GM18907 (cell line): ENCODE measurements at regions not wholly inside any gene's neighbourhood (a gene's known extent, or its start where the extent isn't known, plus 50 kb on each side); places are given as distances from the start of the nearest gene placed in this dataset.
A peak's percentile ranks its signal among the peaks of the same experiment; 100 is the strongest.

ENCODE experiments used
- ATAC-seq: cut with Tn5 transposase; IDR thresholded peaks from one replicate; pipeline ENCODE4 v1.9.1; 2021; ENCODE audit warnings: mild to moderate bottlenecking, moderate library complexity; ENCODE audit not compliant: unreplicated experiment

DNA sequence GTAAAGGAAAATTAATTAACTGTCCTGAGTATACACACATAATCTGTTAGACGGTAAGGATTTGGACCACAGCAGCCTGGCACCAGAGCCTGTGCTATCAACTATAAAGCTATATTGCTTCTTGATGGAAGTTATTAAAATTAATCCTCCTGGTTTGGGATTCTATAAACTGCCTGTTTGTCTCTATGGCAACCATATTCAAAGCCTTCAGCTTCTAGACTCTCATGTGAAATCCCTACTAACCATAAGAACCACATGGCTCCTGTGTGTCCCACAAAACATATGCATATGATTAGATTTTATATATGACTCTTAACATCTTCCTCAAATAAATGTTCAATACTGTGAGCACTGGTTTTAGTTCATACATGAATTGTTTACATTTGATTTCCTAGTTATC lies 380.8 kb downstream of the ANKRD50 start:
- ATAC-seq, result no peak

DNA sequence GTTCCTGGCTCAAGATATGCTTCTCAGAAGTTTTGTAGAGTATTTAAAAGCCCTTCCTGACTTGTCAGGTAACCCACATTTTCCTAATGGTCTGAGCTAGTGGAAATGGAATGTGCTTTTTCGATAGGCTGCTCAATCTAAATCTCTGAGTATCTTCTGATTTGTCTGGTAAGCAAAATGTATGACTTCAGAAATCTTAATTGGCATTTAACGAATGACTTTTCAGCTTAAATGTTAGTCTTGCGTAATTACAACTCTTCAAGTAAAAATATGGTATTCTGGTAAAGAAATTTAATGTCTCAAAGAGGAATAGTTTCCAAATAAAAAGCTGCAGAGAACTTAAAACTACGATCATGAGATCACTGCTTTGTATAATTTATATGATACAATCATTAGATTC lies 379.1 kb downstream of the ANKRD50 start:
- ATAC-seq, result no peak

DNA sequence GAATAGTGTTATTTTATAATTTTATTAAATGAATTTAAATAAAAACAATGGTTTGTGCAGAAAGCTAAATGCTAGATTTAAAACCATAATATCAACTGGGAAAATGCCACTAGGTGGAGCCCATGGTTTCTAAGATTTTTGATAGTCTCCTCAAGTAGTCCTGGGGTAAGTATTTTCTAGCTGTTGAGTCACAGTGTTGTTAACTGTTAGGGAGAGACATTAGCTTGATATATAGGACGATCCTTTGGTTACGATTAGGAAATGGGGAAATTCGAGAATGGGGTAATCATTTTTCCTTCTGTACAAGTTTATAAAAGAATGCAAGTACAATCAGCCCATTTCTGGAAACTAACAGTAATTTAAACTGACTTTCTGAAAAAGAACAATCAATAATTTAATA lies 378.4 kb downstream of the ANKRD50 start:
- ATAC-seq, result peak; percentile 65

DNA sequence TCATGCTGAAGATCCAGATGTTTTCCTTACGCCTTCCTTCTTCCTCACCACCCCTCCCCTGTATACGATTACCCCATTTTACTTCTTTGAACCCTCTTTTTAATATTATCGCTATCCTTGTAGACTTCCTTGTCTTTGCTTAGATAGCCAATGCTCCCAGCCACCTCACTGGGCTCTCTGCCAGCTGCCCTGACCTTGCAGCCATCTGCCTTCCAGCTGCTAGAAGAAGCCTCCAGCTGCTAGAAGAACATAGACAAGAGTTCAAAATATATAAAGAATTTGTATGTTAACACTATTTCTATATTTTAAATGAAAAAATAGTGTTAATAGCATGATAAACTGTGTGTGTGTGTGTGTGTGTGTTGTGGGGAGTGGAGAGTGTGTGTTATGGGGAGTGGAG lies 374.7 kb downstream of the ANKRD50 start:
- no peak for ATAC-seq

- no peak for ATAC-seq
Observed at GRCh38 chr4:124343661-124344171, 368.8 kb downstream of the ANKRD50 start.

DNA sequence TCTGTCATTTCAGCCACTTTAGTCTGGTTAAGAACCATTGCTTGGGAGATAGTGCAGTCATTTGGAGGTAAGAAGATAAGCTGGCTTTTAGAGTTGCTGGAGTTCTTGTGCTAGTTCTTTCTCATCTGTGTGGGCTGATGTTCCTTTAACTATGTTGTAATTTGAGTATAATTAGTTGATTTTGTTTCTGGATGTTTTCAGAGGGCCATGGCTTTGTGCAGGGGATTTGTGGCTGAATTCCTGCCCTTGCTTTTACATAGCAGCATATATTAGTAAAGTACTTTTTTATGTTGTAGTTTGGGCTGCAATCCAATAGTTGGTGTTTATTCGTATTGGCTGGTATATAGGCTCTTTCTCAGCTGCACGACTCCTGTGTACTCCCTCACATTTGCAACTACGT lies 339.6 kb downstream of the ANKRD50 start:
- ATAC-seq, result no peak

DNA sequence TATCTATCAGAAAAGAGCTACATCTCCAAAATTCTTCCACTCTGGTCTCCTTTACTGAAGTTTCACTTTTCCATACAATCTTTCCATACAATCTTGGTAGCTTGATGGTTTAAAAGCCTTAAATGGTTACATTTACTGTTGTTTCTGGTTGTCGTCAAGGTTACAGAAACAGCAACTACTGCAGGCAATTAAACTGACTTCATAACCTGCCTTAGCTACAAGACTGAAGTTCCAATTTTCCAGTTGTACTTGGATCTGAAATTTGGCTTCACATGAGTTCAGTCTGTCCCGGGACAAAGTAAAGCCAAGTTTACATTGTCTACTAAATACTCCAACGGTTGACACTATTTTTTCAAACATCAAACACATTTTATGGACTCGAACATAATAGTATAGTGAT lies 326.4 kb downstream of the ANKRD50 start:
- ATAC-seq, result no peak

DNA sequence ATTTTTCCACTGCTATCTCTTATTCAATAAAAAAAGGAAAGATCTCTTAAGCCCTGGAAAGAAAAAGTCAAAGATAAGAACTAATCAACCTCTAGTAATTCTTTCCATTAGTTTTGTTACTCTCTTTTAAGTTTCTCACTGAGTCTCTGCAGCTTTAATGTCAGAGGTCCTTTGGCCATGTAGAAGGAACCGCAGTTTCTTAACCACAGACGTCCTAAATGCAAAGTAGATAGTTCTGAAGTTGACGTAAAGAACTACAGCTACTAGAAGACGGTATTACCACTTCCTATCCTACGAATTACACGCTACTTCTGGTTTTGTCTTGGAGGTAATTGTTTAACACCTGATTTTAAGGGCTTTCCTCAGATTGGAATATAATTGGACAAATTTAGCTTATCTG lies 325.9 kb downstream of the ANKRD50 start:
- no peak for ATAC-seq

DNA sequence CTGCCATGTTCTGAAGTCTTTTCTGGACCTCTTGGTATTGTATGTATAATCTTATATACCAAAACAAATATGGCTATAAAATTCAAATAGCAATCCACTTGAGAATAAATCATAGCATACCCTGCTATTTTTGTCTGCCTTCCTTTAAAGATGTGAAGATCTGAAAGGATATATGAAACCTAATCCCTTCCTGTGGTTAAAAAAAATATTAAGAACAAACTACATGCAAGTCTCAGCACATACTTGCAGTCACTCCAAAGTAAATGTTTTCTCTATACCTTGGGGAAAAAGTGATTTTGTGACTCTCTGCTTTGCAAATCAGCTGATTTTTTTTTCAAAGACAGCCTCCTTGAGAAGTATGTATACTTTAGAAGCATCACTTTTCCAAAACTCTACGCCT lies 322.9 kb downstream of the ANKRD50 start:
- ATAC-seq, result no peak

DNA sequence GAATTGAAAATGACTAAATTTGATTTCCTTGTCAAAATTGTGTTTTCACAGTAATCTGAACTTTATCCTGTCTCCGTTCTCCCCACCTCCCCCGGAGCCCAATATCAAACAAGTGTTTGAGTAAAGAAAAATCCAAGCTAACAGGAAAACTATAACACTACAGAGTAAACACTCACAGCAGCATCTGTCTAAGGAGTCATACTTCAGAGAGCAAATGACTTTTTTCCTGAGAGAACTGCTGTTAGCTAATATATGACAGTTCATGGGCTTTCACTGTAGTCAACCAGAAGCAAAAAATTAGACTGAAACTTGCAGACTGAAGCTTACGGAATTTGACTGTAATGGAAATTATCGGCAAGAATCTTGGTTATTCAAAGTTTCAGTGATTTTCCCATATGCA lies 321.7 kb downstream of the ANKRD50 start:
- ATAC-seq, result no peak

DNA sequence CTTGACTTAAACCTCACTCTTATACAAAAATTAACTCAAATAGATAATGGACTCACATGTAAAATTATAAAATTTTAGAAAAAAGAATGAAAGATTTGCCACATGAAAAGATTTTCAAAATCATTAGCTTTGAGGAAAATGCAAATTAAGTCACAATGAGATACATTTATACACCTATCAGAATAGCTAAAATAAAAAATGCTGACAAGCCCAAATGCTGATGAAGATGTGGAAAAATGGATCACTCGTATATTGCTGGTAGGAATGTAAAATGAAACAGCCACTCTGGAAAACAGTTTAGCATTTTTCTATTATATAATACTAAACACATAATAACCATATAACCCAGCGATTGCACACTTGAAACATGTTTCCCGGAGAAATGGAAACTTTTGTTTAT lies 316.2 kb downstream of the ANKRD50 start:
- ATAC-seq, result no peak

DNA sequence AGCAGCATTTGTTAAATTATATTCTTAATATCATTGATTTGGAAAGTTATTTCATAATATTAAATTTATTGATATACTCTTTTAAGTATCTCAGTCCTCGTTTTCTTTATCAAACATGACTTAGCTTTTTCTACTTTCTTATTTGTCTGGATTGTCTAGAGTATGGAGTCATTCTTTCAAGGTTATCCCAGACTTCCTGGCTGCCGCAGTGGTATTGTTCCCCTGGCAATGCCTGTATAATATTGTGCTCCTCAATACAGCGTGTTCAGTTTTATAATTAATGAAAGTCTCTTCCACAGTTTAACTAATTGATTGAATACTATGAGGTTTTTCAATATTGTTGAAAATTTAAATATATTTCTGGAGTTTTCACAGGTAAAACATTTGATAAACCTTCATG lies 310.9 kb downstream of the ANKRD50 start:
- ATAC-seq, result no peak

- no peak for ATAC-seq
Observed at GRCh38 chr4:124409044-124409443, 303.5 kb downstream of the ANKRD50 start.

GRCh38 chr4:124414276-124415040 lies 298.1 kb downstream of the ANKRD50 start:
- no peak for ATAC-seq

GRCh38 chr4:124415146-124415545 lies 297.4 kb downstream of the ANKRD50 start:
- no peak for ATAC-seq

DNA sequence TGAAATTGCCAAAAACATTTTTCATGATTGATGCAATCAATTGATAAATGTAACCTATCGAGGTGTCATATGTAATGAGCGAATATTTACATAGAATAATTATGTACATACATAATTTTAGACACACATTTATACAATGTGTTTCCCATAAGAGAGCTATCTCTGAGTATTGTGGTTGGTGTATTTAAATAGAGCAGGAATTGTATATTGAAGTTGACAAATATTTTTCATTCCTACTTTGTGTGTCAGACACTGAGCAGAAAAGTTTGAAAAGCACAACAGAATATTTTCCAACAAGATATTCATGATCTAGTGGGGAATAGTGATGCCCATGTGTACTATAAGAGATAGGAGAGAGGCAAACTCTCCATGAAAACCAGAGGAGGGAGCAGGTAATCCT lies 295.2 kb downstream of the ANKRD50 start:
- no peak for ATAC-seq

DNA sequence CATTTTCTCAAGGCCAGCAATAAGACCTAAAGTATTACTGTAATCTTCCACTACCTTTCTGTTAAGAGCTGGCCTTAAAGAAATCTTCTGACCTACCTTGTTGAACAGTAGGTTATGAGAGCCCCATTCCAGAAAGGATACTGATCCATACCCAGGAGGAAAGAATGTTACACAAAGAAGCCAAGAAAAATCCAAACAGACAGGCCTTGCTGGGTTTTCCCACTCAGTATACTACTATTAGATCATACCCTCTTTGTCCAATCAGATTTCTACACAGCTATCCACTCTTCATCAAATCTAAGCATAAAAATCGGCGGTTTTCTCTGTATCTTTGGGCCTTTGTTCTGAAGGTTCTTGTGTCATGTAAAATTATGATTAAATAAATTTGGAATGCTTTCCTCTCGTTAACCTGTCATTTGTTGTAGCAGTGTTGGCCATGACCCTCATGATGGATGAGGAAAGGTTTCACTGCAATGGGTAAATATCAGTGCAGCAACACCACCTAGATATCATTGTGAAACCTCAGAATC lies 292.3 kb downstream of the ANKRD50 start:
- no peak for ATAC-seq

GRCh38 chr4:124423160-124423559 lies 289.4 kb downstream of the ANKRD50 start:
- no peak for ATAC-seq

GRCh38 chr4:124426279-124426678 lies 286.3 kb downstream of the ANKRD50 start:
- no peak for ATAC-seq

DNA sequence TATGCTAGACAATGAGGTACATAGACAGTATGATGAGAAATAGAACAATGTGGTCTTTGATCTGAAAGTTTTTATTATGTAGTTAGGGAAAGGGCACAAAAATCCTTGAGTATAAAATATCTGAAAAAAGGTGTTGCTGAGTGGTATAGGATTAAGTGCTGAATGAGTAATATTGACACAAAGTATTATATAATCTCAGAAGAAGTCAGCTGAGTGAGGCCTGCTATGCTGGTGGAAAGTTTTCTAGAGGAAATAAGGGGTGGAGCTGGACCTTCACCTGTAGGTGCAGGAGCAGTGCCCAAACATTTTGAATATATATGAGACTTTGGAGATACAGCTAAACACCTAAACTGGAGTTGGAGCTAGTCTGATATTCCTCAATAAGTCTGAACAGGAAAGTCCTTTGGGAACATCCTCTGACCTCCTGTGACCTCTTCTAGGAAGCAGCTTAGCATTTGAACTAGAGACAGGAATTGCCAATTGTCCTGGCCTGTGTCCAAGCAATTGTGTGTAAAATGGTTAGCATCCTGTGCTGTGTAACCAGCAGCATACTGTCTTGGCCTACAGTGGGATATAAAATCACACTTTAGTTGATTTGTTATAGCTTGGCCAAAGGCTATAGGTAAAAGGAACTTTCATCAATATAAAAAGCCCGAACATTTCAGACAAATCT lies 285.3 kb downstream of the ANKRD50 start:
- no peak for ATAC-seq

DNA sequence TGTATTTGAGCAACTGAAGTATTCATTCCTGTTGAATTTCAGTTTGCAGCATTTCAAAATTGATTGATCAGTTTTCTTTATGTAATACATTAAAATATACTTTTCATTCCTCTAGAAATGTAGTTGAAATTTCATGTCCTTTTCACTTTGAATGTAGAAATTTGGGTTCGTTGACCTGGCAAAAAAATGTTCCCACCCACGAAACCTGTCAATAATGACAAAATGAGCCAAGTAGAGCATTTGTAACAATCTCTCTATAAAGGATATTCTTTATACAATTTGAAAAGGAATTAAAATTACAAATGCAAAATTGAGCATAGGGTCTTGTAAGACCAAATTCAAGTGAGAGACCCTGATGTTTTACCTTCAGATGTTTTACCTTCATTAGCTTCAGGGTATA lies 283.9 kb downstream of the ANKRD50 start:
- no peak for ATAC-seq

DNA sequence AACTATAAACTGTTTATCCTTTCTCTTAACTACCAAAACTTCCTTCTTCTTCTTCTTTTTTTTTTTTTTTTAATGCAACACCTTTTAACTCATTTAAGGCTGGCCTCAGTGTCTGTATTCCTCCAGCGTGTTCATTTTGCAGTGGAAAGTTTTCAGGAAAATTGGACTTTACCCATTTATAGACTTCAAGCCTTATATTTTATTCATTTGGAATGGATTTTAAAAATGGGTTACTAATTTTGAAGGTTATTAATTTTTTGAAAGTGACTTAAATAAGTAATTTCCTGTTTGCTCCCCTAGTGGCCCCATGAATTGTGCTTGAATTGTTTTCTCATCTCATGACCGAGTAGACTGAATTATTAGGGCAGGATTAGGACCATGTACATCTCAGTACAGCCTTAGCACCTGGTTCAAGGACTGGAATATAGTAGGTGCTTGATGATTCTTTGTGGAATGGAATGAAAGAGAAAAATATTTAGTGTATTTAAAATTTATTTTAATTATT lies 282.7 kb downstream of the ANKRD50 start:
- ATAC-seq, result no peak
